Naive thymus-derived CD4-positive, alpha-beta T cell (primary cell): ENCODE measurements at regions not wholly inside any gene's neighbourhood (a gene's known extent, or its start where the extent isn't known, plus 50 kb on each side); places are given as distances from the start of the nearest gene placed in this dataset.
A peak's percentile ranks its signal among the peaks of the same experiment; 100 is the strongest.

Source experiments
- ATAC-seq: fragments of 150-1000 bp; cut with Tn5 transposase; 2 replicates; pipeline ENCODE4 v1.10.0; 2021; ENCODE audit warnings: mild to moderate bottlenecking, moderate library complexity
- CTCF ChIA-PET: fragments of 350-600 bp; sonication (Branson Sonifier 250); formaldehyde crosslinking; loops from one replicate; lab custom pipeline; 2021; ENCODE audit warnings: antibody characterized with exemption; lab: Charles Lee
- POLR2A ChIA-PET: fragments of 350-600 bp; sonication (Branson Sonifier 250); formaldehyde crosslinking; loops from one replicate; lab custom pipeline; 2021; ENCODE audit warnings: antibody characterized with exemption, inconsistent platforms; lab: Charles Lee
- DNase-seq, 9 donors: peaks; one replicate each; pipeline versions ENCODE4 v3.0.0 to v3.0.0-alpha.2; 2020 to 2022; ENCODE audit warnings: mixed read lengths in 1 of 9
- H3K27ac ChIP-seq: one replicate; pipeline ENCODE4 v1.7.0; 2013; ENCODE audit warnings: mild to moderate bottlenecking, low read depth, low read length, moderate library complexity
- H3K27me3 ChIP-seq, 2 donors: one replicate each; pipeline ENCODE4 v1.7.0; 2013; ENCODE audit warnings: low read length in 2 of 2, mild to moderate bottlenecking in 2 of 2, moderate library complexity in 2 of 2; ENCODE audit not compliant: control insufficient read depth in 2 of 2, insufficient read depth in 2 of 2
- H3K36me3 ChIP-seq, 3 experiments: 1 replicate in 2 of 3; 2 replicates in 1 of 3; pipeline ENCODE4 v1.7.0; 2013; ENCODE audit warnings: low read length in 3 of 3, mild to moderate bottlenecking in 3 of 3, moderate library complexity in 1 of 3; ENCODE audit not compliant: insufficient read depth in 3 of 3, control insufficient read depth in 2 of 3
- H3K4me1 ChIP-seq, 2 donors: one replicate each; pipeline ENCODE4 v1.7.0; 2013; ENCODE audit warnings: low read length in 2 of 2, mild to moderate bottlenecking in 2 of 2, moderate library complexity in 1 of 2; ENCODE audit not compliant: control insufficient read depth in 2 of 2, insufficient read depth in 2 of 2
- H3K4me3 ChIP-seq: 2 replicates; pipeline ENCODE4 v1.7.0; 2013; ENCODE audit warnings: mild to moderate bottlenecking, low read length
- H3K9me3 ChIP-seq, 3 experiments: 1 replicate in 2 of 3; 2 replicates in 1 of 3; pipeline ENCODE4 v1.7.0; 2013; ENCODE audit warnings: low read length in 3 of 3; ENCODE audit not compliant: control insufficient read depth in 2 of 3
- H3K27ac Mint-ChIP-seq, 9 donors: one replicate each; pipeline ENCODE4 v1.8.0; 2020 to 2022; ENCODE audit warnings: mixed read lengths in 9 of 9, mild to moderate bottlenecking in 8 of 9, moderate library complexity in 5 of 9, inconsistent platforms in 2 of 9
- H3K27me3 Mint-ChIP-seq, 5 donors: one replicate each; pipeline ENCODE4 v1.8.0; 2021 to 2022; ENCODE audit warnings: mixed read lengths in 5 of 5, mild to moderate bottlenecking in 1 of 5
- H3K36me3 Mint-ChIP-seq, 5 donors: one replicate each; pipeline ENCODE4 v1.8.0; 2020 to 2022; ENCODE audit warnings: mixed read lengths in 5 of 5, mild to moderate bottlenecking in 3 of 5, inconsistent platforms in 1 of 5
- H3K4me1 Mint-ChIP-seq, 7 donors: one replicate each; pipeline ENCODE4 v1.8.0; 2020 to 2022; ENCODE audit warnings: mixed read lengths in 7 of 7, mild to moderate bottlenecking in 3 of 7, inconsistent platforms in 1 of 7
- H3K4me3 Mint-ChIP-seq, 10 donors: one replicate each; pipeline ENCODE4 v1.8.0; 2020 to 2022; ENCODE audit warnings: mild to moderate bottlenecking in 10 of 10, mixed read lengths in 10 of 10, moderate library complexity in 6 of 10, inconsistent platforms in 2 of 10
- H3K9me3 Mint-ChIP-seq, 11 donors: one replicate each; pipeline ENCODE4 v1.8.0; 2020 to 2022; ENCODE audit warnings: mixed read lengths in 11 of 11, mild to moderate bottlenecking in 4 of 11, inconsistent platforms in 1 of 11, moderate library complexity in 1 of 11
- intact Hi-C, 2 donors: fragments of 100-400 bp; cut with micrococcal nuclease; formaldehyde crosslinking; loops; one replicate each; pipeline ENCODE4 v1.15.1; 2023

DNA sequence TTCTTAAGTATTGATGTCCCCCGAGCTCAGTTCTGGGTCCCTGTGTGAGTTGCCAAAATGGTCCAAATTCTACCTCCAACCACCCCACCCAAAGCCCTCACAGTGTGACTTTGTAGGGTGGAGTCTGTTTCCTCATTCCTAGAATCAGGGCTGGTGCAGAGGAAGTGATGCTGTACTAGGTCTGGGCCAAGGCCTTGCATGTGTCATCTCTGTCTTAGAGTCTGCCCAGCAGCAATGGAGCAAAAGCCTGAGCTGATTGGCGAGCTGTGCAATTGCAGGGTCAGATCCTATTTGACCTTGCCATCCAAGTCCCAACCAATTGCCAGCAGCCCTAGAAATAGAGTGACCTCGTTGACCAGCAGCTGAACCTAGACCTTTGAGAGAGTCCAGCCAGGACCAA is 97.0 kb upstream of the ANKRD10 start:
- Histone ChIP-seq H3K27ac (no peak overlapping the region), H3K27me3 (peaks cover 0 to 4% of the 10 kb centered on the region in 2 donors), H3K36me3 (no peaks in the 10 kb centered on the region), H3K4me1 (no peaks in the 10 kb centered on the region), H3K9me3 (no peaks in the 10 kb centered on the region), H3K4me3 (no peak overlapping the region)
- DNase-seq = no peak
- Mint-ChIP-seq H3K27me3 (peaks cover 6 to 18% (median 14%) of the 10 kb centered on the region in 5 donors), H3K9me3 (no peaks in the 10 kb centered on the region), H3K27ac (peak overlapping the region in 1 of 9 donors; percentile 89), H3K4me1 (peaks cover 0 to 32% (median 0%) of the 10 kb centered on the region in 7 donors), H3K36me3 (peaks cover 0 to 18% (median 0%) of the 10 kb centered on the region in 5 donors), H3K4me3 (peak overlapping the region in 1 of 10 donors; percentile 72)
- ATAC-seq = peak; percentile 38
- ChIA-PET POLR2A (no interaction called here), CTCF (no interaction called here)
- intact Hi-C loops = loop anchor here in 1 of 2 donors (1.0 to 2.0 kb wide), 2 partner anchors 47 to 96 kb away; no protein-coding TSS in a partner anchor

DNA sequence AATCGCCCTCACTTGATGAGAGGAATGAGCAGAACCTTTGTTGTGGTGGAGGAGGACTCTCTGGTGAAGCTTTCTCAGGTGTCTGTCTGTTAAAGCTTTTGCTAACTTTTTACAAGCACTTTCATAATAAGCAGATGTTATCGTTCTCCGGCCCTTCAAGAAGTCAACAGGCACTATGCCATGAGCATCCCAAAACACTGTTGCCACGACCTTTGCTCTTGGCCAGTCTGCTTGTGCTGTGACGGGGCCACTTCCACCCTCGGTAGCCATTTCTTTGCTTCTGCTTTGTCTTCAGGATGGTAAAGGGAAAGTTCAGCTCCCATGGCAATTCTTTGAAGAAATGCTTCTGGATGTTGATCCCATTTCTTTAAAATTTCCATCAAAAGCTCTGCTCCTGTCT is 93.5 kb upstream of the ANKRD10 start:
- Mint-ChIP-seq H3K9me3 (no peaks in the 10 kb centered on the region), H3K27ac (no peak overlapping the region), H3K36me3 (peaks cover 0 to 18% (median 0%) of the 10 kb centered on the region in 5 donors), H3K4me3 (no peak overlapping the region), H3K27me3 (peaks cover 11 to 20% (median 15%) of the 10 kb centered on the region in 5 donors), H3K4me1 (peaks cover 0 to 25% (median 0%) of the 10 kb centered on the region in 7 donors)
- Histone ChIP-seq H3K4me3 (no peak overlapping the region), H3K9me3 (no peaks in the 10 kb centered on the region), H3K36me3 (no peaks in the 10 kb centered on the region), H3K4me1 (no peaks in the 10 kb centered on the region), H3K27me3 (peaks cover 0 to 4% of the 10 kb centered on the region in 2 donors), H3K27ac (no peak overlapping the region)
- DNase-seq (no peak), ATAC-seq (no peak)
- CTCF ChIA-PET = no interaction called here
- intact Hi-C loops = no loop called here
- POLR2A ChIA-PET = no interaction called here

DNA sequence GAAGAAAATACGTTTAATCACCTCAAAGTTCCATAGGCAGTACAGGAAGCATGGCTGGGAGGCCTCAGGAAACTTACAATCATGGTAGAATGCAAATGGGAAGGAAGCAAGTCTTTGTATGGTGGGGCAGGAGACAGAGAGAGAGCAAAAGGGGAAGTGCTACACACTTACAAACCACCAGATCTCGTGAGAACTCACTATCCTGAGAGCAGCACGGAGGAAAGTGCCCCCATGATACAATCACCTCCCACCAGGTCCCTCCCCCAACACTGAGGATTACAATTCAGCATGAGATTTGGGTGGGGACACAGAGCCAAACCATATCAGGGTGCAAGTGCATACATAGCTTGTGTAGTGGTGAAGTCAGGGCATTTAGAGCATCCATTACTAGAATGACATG is 92.3 kb upstream of the ANKRD10 start:
- Mint-ChIP-seq H3K4me3 (no peak overlapping the region), H3K36me3 (peaks cover 0 to 10% (median 0%) of the 10 kb centered on the region in 5 donors), H3K9me3 (no peaks in the 10 kb centered on the region), H3K27me3 (peaks cover 11 to 20% (median 15%) of the 10 kb centered on the region in 5 donors), H3K27ac (peak overlapping the region in 1 of 9 donors; percentile 23), H3K4me1 (peaks cover 0 to 14% (median 0%) of the 10 kb centered on the region in 7 donors)
- intact Hi-C loops = no loop called here
- no peaks in the 10 kb centered on the region for H3K4me1 ChIP-seq
- DNase-seq = no peak
- CTCF ChIA-PET = no interaction called here
- H3K4me3 ChIP-seq = no peak overlapping the region
- peaks cover 0 to 4% of the 10 kb centered on the region in 2 donors for H3K27me3 ChIP-seq
- POLR2A ChIA-PET = no interaction called here
- no peak overlapping the region for H3K27ac ChIP-seq
- no peak for ATAC-seq
- no peaks in the 10 kb centered on the region for H3K9me3 ChIP-seq
- no peaks in the 10 kb centered on the region for H3K36me3 ChIP-seq

DNA sequence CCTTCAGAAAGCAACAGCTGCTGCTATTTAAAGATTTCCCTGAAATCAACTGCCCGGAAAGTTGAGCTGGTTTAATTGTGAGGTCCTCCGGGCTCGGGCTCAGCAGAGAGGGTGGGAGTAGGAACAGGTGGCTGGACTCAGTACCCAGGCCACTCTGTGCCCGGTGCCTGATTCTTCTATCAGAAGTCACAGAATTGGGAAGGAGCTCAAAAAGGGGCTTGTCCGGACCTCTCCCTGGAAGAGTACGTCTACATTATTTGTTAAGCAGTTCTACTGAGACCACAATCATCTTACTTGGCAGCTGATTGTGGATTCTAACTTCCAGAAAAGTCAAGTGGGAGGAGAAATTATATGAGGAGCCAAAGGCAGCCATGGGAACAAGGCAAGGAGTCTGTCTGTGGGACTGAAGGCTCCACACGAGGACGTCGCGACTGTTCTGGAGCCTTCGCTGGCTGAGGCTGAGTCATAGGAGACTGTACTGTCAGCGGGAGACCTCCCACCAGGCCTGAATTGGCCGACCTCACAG is 91.7 kb upstream of the ANKRD10 start:
- Histone ChIP-seq H3K9me3 (no peaks in the 10 kb centered on the region), H3K27ac (no peak overlapping the region), H3K36me3 (no peaks in the 10 kb centered on the region), H3K27me3 (peaks cover 0 to 4% of the 10 kb centered on the region in 2 donors), H3K4me3 (no peak overlapping the region), H3K4me1 (no peaks in the 10 kb centered on the region)
- no peak for ATAC-seq
- Mint-ChIP-seq H3K27ac (no peak overlapping the region), H3K36me3 (peaks cover 0 to 4% (median 0%) of the 10 kb centered on the region in 5 donors), H3K9me3 (no peaks in the 10 kb centered on the region), H3K27me3 (peaks cover 11 to 20% (median 14%) of the 10 kb centered on the region in 5 donors), H3K4me1 (peaks cover 0 to 8% (median 0%) of the 10 kb centered on the region in 7 donors), H3K4me3 (no peak overlapping the region)
- DNase-seq = no peak
- ChIA-PET POLR2A (no interaction called here), CTCF (interaction anchor here (0.7 kb wide), 1 partner anchor 49 kb away, joined by 3 read pairs; no protein-coding TSS in a partner anchor)
- intact Hi-C loops = no loop called here

- Histone ChIP-seq H3K4me1 (no peaks in the 10 kb centered on the region), H3K9me3 (no peaks in the 10 kb centered on the region), H3K27me3 (peaks cover 0 to 4% of the 10 kb centered on the region in 2 donors), H3K4me3 (no peak overlapping the region), H3K27ac (no peak overlapping the region), H3K36me3 (no peaks in the 10 kb centered on the region)
- intact Hi-C loops = no loop called here
- Mint-ChIP-seq H3K4me3 (no peak overlapping the region), H3K27me3 (peaks cover 9 to 20% (median 13%) of the 10 kb centered on the region in 5 donors), H3K36me3 (peaks cover 0 to 2% (median 0%) of the 10 kb centered on the region in 5 donors), H3K27ac (no peak overlapping the region), H3K4me1 (peaks cover 0 to 3% (median 0%) of the 10 kb centered on the region in 7 donors), H3K9me3 (no peaks in the 10 kb centered on the region)
- ChIA-PET CTCF (interaction anchor here (0.7 kb wide), 1 partner anchor 49 kb away, joined by 3 read pairs; no protein-coding TSS in a partner anchor), POLR2A (no interaction called here)
- ATAC-seq (no peak), DNase-seq (no peak)
These were observed 91.1 kb upstream of the ANKRD10 start for GRCh38 chr13:111005808-111006505.

- DNase-seq (no peak), ATAC-seq (no peak)
- Mint-ChIP-seq H3K27me3 (peaks cover 5 to 20% (median 13%) of the 10 kb centered on the region in 5 donors), H3K36me3 (no peaks in the 10 kb centered on the region), H3K4me1 (no peaks in the 10 kb centered on the region), H3K4me3 (no peak overlapping the region), H3K27ac (no peak overlapping the region), H3K9me3 (no peaks in the 10 kb centered on the region)
- Histone ChIP-seq H3K4me1 (no peaks in the 10 kb centered on the region), H3K27me3 (peaks cover 0 to 4% of the 10 kb centered on the region in 2 donors), H3K4me3 (no peak overlapping the region), H3K36me3 (no peaks in the 10 kb centered on the region), H3K9me3 (no peaks in the 10 kb centered on the region), H3K27ac (no peak overlapping the region)
- intact Hi-C loops = no loop called here
- ChIA-PET POLR2A (no interaction called here), CTCF (no interaction called here)
These were observed 90.5 kb upstream of the ANKRD10 start for GRCh38 chr13:111005364-111005763.
